ENCODE measurements at regions not wholly inside any gene's neighbourhood (a gene's known extent, or its start where the extent isn't known, plus 50 kb on each side); places are given as distances from the start of the nearest gene placed in this dataset.

- no peaks in the 10 kb centered on the region for H3F3A ChIP-seq (ENCODE audit: low read depth)
- H3K79me2 ChIP-seq (ENCODE audit: insufficient read depth, low read length), result no peaks in the 10 kb centered on the region
- peaks cover 3% of the 10 kb centered on the region for H3K4me1 ChIP-seq (ENCODE audit: insufficient read depth, low read length, poor library complexity, severe bottlenecking)
- TF ChIP-seq EZH2phosphoT487 (IDR thresholded peaks at IDR 0.05; ENCODE audit: borderline replicate concordance), result no peak
- TF ChIP-seq CTCF (conservative IDR thresholded peaks at IDR 0.05; ENCODE audit: low read length), result no peak
- no peaks in the 10 kb centered on the region for H3K36me3 ChIP-seq (ENCODE audit: insufficient read depth, low read length)
- H3K4me3 ChIP-seq (ENCODE audit: low read length, poor library complexity, severe bottlenecking), result no peak overlapping the region
- H3K9ac ChIP-seq (ENCODE audit: low read depth, low read length, poor library complexity, severe bottlenecking), result no peak overlapping the region
- H2AFZ ChIP-seq (ENCODE audit: low read length), result no peak overlapping the region
- no peaks in the 10 kb centered on the region for H3K27me3 ChIP-seq (ENCODE audit: insufficient read depth, low read length, poor library complexity, severe bottlenecking)
- H4K20me1 ChIP-seq (ENCODE audit: insufficient read depth, low read length, poor library complexity, severe bottlenecking), result no peaks in the 10 kb centered on the region
- no peaks in the 10 kb centered on the region for H3K9me2 ChIP-seq (replicated peaks; ENCODE audit: low read depth, low read length)
- H3K4me2 ChIP-seq (ENCODE audit: low read depth, low read length, poor library complexity, severe bottlenecking), result no peak overlapping the region
- H3K9me3 ChIP-seq (ENCODE audit: insufficient read depth, low read depth, low read length), result no peaks in the 10 kb centered on the region
These were observed 880.7 kb downstream of the SUCLG1 start for GRCh38 chr2:83578405-83578804.

GRCh38 chr2:83574614-83575013 lies 884.5 kb downstream of the SUCLG1 start:
- H3K9me3 ChIP-seq (ENCODE audit: insufficient read depth, low read depth, low read length), result no peaks in the 10 kb centered on the region
- no peak overlapping the region for H3K4me3 ChIP-seq (ENCODE audit: low read length, poor library complexity, severe bottlenecking)
- H3K9me2 ChIP-seq (replicated peaks; ENCODE audit: low read depth, low read length), result no peaks in the 10 kb centered on the region
- no peaks in the 10 kb centered on the region for H4K20me1 ChIP-seq (ENCODE audit: insufficient read depth, low read length, poor library complexity, severe bottlenecking)
- H3K79me2 ChIP-seq (ENCODE audit: insufficient read depth, low read length), result no peaks in the 10 kb centered on the region
- no peaks in the 10 kb centered on the region for H3F3A ChIP-seq (ENCODE audit: low read depth)
- no peak overlapping the region for H3K9ac ChIP-seq (ENCODE audit: low read depth, low read length, poor library complexity, severe bottlenecking)
- H3K4me1 ChIP-seq (ENCODE audit: insufficient read depth, low read length, poor library complexity, severe bottlenecking), result no peaks in the 10 kb centered on the region
- H3K27me3 ChIP-seq (ENCODE audit: insufficient read depth, low read length, poor library complexity, severe bottlenecking), result no peaks in the 10 kb centered on the region
- no peak for TF ChIP-seq CTCF (conservative IDR thresholded peaks at IDR 0.05; ENCODE audit: low read length)
- TF ChIP-seq EZH2phosphoT487 (IDR thresholded peaks at IDR 0.05; ENCODE audit: borderline replicate concordance), result no peak
- no peak overlapping the region for H2AFZ ChIP-seq (ENCODE audit: low read length)
- no peaks in the 10 kb centered on the region for H3K36me3 ChIP-seq (ENCODE audit: insufficient read depth, low read length)
- no peak overlapping the region for H3K4me2 ChIP-seq (ENCODE audit: low read depth, low read length, poor library complexity, severe bottlenecking)

- Histone ChIP-seq H3K4me2 (ENCODE audit: low read depth, low read length, poor library complexity, severe bottlenecking) (no peak overlapping the region), H3F3A (ENCODE audit: low read depth) (no peaks in the 10 kb centered on the region), H2AFZ (ENCODE audit: low read length) (no peak overlapping the region), H3K9me2 (replicated peaks; ENCODE audit: low read depth, low read length) (no peaks in the 10 kb centered on the region), H3K9ac (ENCODE audit: low read depth, low read length, poor library complexity, severe bottlenecking) (no peak overlapping the region), H3K9me3 (ENCODE audit: insufficient read depth, low read depth, low read length) (no peaks in the 10 kb centered on the region), H3K4me1 (ENCODE audit: insufficient read depth, low read length, poor library complexity, severe bottlenecking) (no peaks in the 10 kb centered on the region), H3K27me3 (ENCODE audit: insufficient read depth, low read length, poor library complexity, severe bottlenecking) (no peaks in the 10 kb centered on the region), H3K79me2 (ENCODE audit: insufficient read depth, low read length) (no peaks in the 10 kb centered on the region), H3K4me3 (ENCODE audit: low read length, poor library complexity, severe bottlenecking) (no peak overlapping the region), H3K36me3 (ENCODE audit: insufficient read depth, low read length) (no peaks in the 10 kb centered on the region), H4K20me1 (ENCODE audit: insufficient read depth, low read length, poor library complexity, severe bottlenecking) (no peaks in the 10 kb centered on the region)
- TF ChIP-seq CTCF (conservative IDR thresholded peaks at IDR 0.05; ENCODE audit: low read length) (no peak), EZH2phosphoT487 (IDR thresholded peaks at IDR 0.05; ENCODE audit: borderline replicate concordance) (no peak)
These were observed 886.0 kb downstream of the SUCLG1 start for GRCh38 chr2:83573060-83573459.

Measured in Loucy (cell line).